Skeletal muscle satellite cell (primary cell): ENCODE measurements at regions not wholly inside any gene's neighbourhood (a gene's known extent, or its start where the extent isn't known, plus 50 kb on each side); places are given as distances from the start of the nearest gene placed in this dataset.

Experiments used
- H3K27me3 ChIP-seq: 2 replicates; pipeline ENCODE4 v1.7.0; 2013; ENCODE audit warnings: low read length; ENCODE audit not compliant: control insufficient read depth, insufficient read depth
- H3K36me3 ChIP-seq: 2 replicates; pipeline ENCODE4 v1.7.0; 2013; ENCODE audit warnings: mild to moderate bottlenecking, control low read depth, low read length; ENCODE audit not compliant: insufficient read depth
- H3K4me1 ChIP-seq: 2 replicates; pipeline ENCODE4 v1.7.0; 2013; ENCODE audit warnings: low read length; ENCODE audit not compliant: control insufficient read depth, insufficient read depth
- H3K4me2 ChIP-seq: 2 replicates; pipeline ENCODE4 v1.7.0; 2013; ENCODE audit warnings: mild to moderate bottlenecking, low read length
- H3K4me3 ChIP-seq: 2 replicates; pipeline ENCODE4 v1.7.0; 2013; ENCODE audit warnings: low read length
- H3K9ac ChIP-seq: 2 replicates; pipeline ENCODE4 v1.7.0; 2013; ENCODE audit warnings: mild to moderate bottlenecking, low read depth, low read length, moderate library complexity
- H3K9me3 ChIP-seq: replicated peaks from 2 replicates; pipeline ENCODE4 v1.7.0; 2013; ENCODE audit warnings: mild to moderate bottlenecking, control low read depth, low read length

GRCh38 chr9:86756576-86757381 is 190.5 kb downstream of the GAS1 start:
- Histone ChIP-seq H3K36me3 (no peaks in the 10 kb centered on the region), H3K4me3 (no peak overlapping the region), H3K27me3 (peaks cover 11% of the 10 kb centered on the region), H3K4me1 (no peaks in the 10 kb centered on the region), H3K4me2 (no peak overlapping the region), H3K9me3 (no peaks in the 10 kb centered on the region), H3K9ac (no peak overlapping the region)

GRCh38 chr9:86755561-86755941 is 191.8 kb downstream of the GAS1 start:
- Histone ChIP-seq H3K4me1 (no peaks in the 10 kb centered on the region), H3K27me3 (peaks cover 11% of the 10 kb centered on the region), H3K9ac (no peak overlapping the region), H3K4me3 (no peak overlapping the region), H3K9me3 (no peaks in the 10 kb centered on the region), H3K36me3 (no peaks in the 10 kb centered on the region), H3K4me2 (no peak overlapping the region)

GRCh38 chr9:86754581-86755560 is 192.4 kb downstream of the GAS1 start:
- Histone ChIP-seq H3K4me3 (no peak overlapping the region), H3K36me3 (no peaks in the 10 kb centered on the region), H3K4me1 (no peaks in the 10 kb centered on the region), H3K9me3 (no peaks in the 10 kb centered on the region), H3K27me3 (peaks cover 11% of the 10 kb centered on the region), H3K4me2 (no peak overlapping the region), H3K9ac (no peak overlapping the region)

- H3K9ac ChIP-seq, result no peak overlapping the region
- no peaks in the 10 kb centered on the region for H3K36me3 ChIP-seq
- no peaks in the 10 kb centered on the region for H3K4me1 ChIP-seq
- peaks cover 11% of the 10 kb centered on the region for H3K27me3 ChIP-seq
- no peaks in the 10 kb centered on the region for H3K9me3 ChIP-seq
- H3K4me3 ChIP-seq, result no peak overlapping the region
- no peak overlapping the region for H3K4me2 ChIP-seq
These were observed 193.5 kb downstream of the GAS1 start for GRCh38 chr9:86753836-86754235.

GRCh38 chr9:86752733-86753132 is 194.6 kb downstream of the GAS1 start:
- no peaks in the 10 kb centered on the region for H3K36me3 ChIP-seq

GRCh38 chr9:86751956-86752355 is 195.3 kb downstream of the GAS1 start:
- no peaks in the 10 kb centered on the region for H3K36me3 ChIP-seq
- H3K4me1 ChIP-seq, result no peaks in the 10 kb centered on the region
- no peak overlapping the region for H3K9ac ChIP-seq

More at GRCh38 chr9:86752733-86753132, 194.6 kb downstream of the GAS1 start:
- Histone ChIP-seq H3K4me3 (no peak overlapping the region), H3K4me1 (no peaks in the 10 kb centered on the region), H3K27me3 (peaks cover 17% of the 10 kb centered on the region), H3K4me2 (no peak overlapping the region), H3K9me3 (no peaks in the 10 kb centered on the region), H3K9ac (no peak overlapping the region)

GRCh38 chr9:86751207-86751606 is 196.1 kb downstream of the GAS1 start:
- H3K27me3 ChIP-seq, result peaks cover 9% of the 10 kb centered on the region
- H3K4me2 ChIP-seq, result no peak overlapping the region
- H3K4me1 ChIP-seq, result no peaks in the 10 kb centered on the region
- H3K36me3 ChIP-seq, result no peaks in the 10 kb centered on the region
- no peaks in the 10 kb centered on the region for H3K9me3 ChIP-seq
- H3K4me3 ChIP-seq, result no peak overlapping the region
- no peak overlapping the region for H3K9ac ChIP-seq

More at GRCh38 chr9:86751956-86752355, 195.3 kb downstream of the GAS1 start:
- no peaks in the 10 kb centered on the region for H3K9me3 ChIP-seq
- H3K4me2 ChIP-seq, result no peak overlapping the region
- peaks cover 12% of the 10 kb centered on the region for H3K27me3 ChIP-seq
- no peak overlapping the region for H3K4me3 ChIP-seq

- Histone ChIP-seq H3K9ac (no peak overlapping the region), H3K36me3 (no peaks in the 10 kb centered on the region), H3K4me2 (no peak overlapping the region), H3K4me1 (no peaks in the 10 kb centered on the region), H3K27me3 (peaks cover 9% of the 10 kb centered on the region), H3K4me3 (no peak overlapping the region), H3K9me3 (no peaks in the 10 kb centered on the region)
These were observed 197.4 kb downstream of the GAS1 start for GRCh38 chr9:86749894-86750255.

GRCh38 chr9:86749161-86749893 is 198.0 kb downstream of the GAS1 start:
- H3K4me3 ChIP-seq, result no peak overlapping the region
- H3K36me3 ChIP-seq, result no peaks in the 10 kb centered on the region
- H3K9me3 ChIP-seq, result no peaks in the 10 kb centered on the region
- no peak overlapping the region for H3K4me2 ChIP-seq
- no peaks in the 10 kb centered on the region for H3K4me1 ChIP-seq
- H3K27me3 ChIP-seq, result peaks cover 9% of the 10 kb centered on the region
- H3K9ac ChIP-seq, result no peak overlapping the region

- Histone ChIP-seq H3K9ac (no peak overlapping the region), H3K4me2 (no peak overlapping the region), H3K9me3 (no peaks in the 10 kb centered on the region), H3K27me3 (peaks cover 9% of the 10 kb centered on the region), H3K36me3 (no peaks in the 10 kb centered on the region), H3K4me1 (no peaks in the 10 kb centered on the region), H3K4me3 (no peak overlapping the region)
These were observed 199.6 kb downstream of the GAS1 start for GRCh38 chr9:86747711-86748110.
